ENCODE measurements at regions not wholly inside any gene's neighbourhood (a gene's known extent, or its start where the extent isn't known, plus 50 kb on each side); places are given as distances from the start of the nearest gene placed in this dataset.

DNA sequence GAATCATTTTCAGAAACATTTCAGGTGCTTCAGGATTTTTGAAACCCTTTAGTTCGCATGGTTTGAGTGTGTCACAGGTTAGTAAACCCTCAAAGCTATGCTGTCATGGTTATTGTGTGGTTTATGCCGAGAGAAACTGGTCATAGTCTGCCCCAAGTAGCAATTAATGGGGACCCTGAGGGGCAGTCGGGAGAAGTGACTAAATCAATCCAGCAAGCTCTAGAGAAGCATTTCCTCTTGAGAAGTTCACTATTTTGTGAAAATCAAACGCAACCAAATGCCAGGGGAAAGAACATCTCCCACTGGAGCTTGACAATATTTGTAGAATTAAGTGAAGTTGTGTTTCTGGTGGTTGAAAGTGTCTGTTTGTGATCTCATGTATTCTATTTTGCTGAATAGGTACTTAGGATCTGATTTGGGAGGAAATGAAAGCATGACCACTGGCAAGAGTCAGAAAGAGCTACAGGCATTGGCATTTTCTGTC, 63.0 kb upstream of the BACH1 start:
- TF ChIP-seq CTCF (IDR thresholded peaks at IDR 0.05) (no peak), POLR2A (IDR thresholded peaks at IDR 0.05) (no peak)

Data from adrenal gland (tissue), 5 donors.